ENCODE measurements at regions not wholly inside any gene's neighbourhood (a gene's known extent, or its start where the extent isn't known, plus 50 kb on each side); places are given as distances from the start of the nearest gene placed in this dataset.

GRCh38 chr22:47380692-47381091 is 618.2 kb downstream of the TBC1D22A start:
- no peaks in the 10 kb centered on the region for H3K9me3 ChIP-seq (ENCODE audit: low read length)
- Mint-ChIP-seq H3K9me3 (peaks cover 0 to 4% (median 0%) of the 10 kb centered on the region in 5 donors), H3K4me1 (peaks cover 0 to 3% (median 0%) of the 10 kb centered on the region in 3 donors), H3K27me3 (no peaks in the 10 kb centered on the region), H3K4me3 (no peak overlapping the region), H3K27ac (no peak overlapping the region), H3K36me3 (peaks cover 0 to 4% (median 0%) of the 10 kb centered on the region in 3 donors)
- ChIA-PET POLR2A (no interaction called here), CTCF (no interaction called here)
- no peak overlapping the region for H3K4me3 ChIP-seq (ENCODE audit: low read length)
- DNase-seq, result no peak
- no peaks in the 10 kb centered on the region for H3K4me1 ChIP-seq (ENCODE audit: insufficient read depth, low read length)
- no peaks in the 10 kb centered on the region for H3K36me3 ChIP-seq (ENCODE audit: insufficient read depth, low read length)
- no peaks in the 10 kb centered on the region for H3K27me3 ChIP-seq (ENCODE audit: insufficient read depth, low read length, poor library complexity, severe bottlenecking)
- no peak overlapping the region for H3K27ac ChIP-seq (ENCODE audit: low read depth, low read length)

- no peak overlapping the region for H3K27ac ChIP-seq (ENCODE audit: low read depth, low read length)
- DNase-seq, result no peak
- H3K27ac Mint-ChIP-seq, result no peak overlapping the region
- POLR2A ChIA-PET, result no interaction called here
- CTCF ChIA-PET, result no interaction called here
- H3K9me3 Mint-ChIP-seq, result peaks cover 0 to 4% (median 0%) of the 10 kb centered on the region in 5 donors
- H3K36me3 ChIP-seq (ENCODE audit: insufficient read depth, low read length), result no peaks in the 10 kb centered on the region
- H3K27me3 ChIP-seq (ENCODE audit: insufficient read depth, low read length, poor library complexity, severe bottlenecking), result no peaks in the 10 kb centered on the region
- H3K9me3 ChIP-seq (ENCODE audit: low read length), result no peaks in the 10 kb centered on the region
- no peaks in the 10 kb centered on the region for H3K4me1 ChIP-seq (ENCODE audit: insufficient read depth, low read length)
- H3K27me3 Mint-ChIP-seq, result no peaks in the 10 kb centered on the region
- peaks cover 0 to 3% (median 0%) of the 10 kb centered on the region in 3 donors for H3K4me1 Mint-ChIP-seq
- no peak overlapping the region for H3K4me3 Mint-ChIP-seq
- H3K36me3 Mint-ChIP-seq, result peaks cover 0 to 4% (median 0%) of the 10 kb centered on the region in 3 donors
- no peak overlapping the region for H3K4me3 ChIP-seq (ENCODE audit: low read length)
These were observed 616.6 kb downstream of the TBC1D22A start for GRCh38 chr22:47379037-47379436.

GRCh38 chr22:47377926-47378560 is 615.6 kb downstream of the TBC1D22A start:
- CTCF ChIA-PET, result no interaction called here
- no peak for DNase-seq
- H3K9me3 Mint-ChIP-seq, result peaks cover 0 to 4% (median 0%) of the 10 kb centered on the region in 5 donors
- peaks cover 0 to 3% (median 0%) of the 10 kb centered on the region in 3 donors for H3K4me1 Mint-ChIP-seq
- H3K27me3 Mint-ChIP-seq, result peaks cover 0 to 1% of the 10 kb centered on the region in 2 donors
- H3K27ac ChIP-seq (ENCODE audit: low read depth, low read length), result no peak overlapping the region
- no peaks in the 10 kb centered on the region for H3K36me3 ChIP-seq (ENCODE audit: insufficient read depth, low read length)
- no peaks in the 10 kb centered on the region for H3K27me3 ChIP-seq (ENCODE audit: insufficient read depth, low read length, poor library complexity, severe bottlenecking)
- no peaks in the 10 kb centered on the region for H3K4me1 ChIP-seq (ENCODE audit: insufficient read depth, low read length)
- H3K4me3 Mint-ChIP-seq, result peak overlapping the region in 1 of 7 donors; percentile 76
- peaks cover 0 to 4% (median 0%) of the 10 kb centered on the region in 3 donors for H3K36me3 Mint-ChIP-seq
- H3K9me3 ChIP-seq (ENCODE audit: low read length), result no peaks in the 10 kb centered on the region
- H3K4me3 ChIP-seq (ENCODE audit: low read length), result no peak overlapping the region
- H3K27ac Mint-ChIP-seq, result no peak overlapping the region
- POLR2A ChIA-PET, result no interaction called here

- CTCF ChIA-PET, result no interaction called here
- DNase-seq, result no peak
- no peaks in the 10 kb centered on the region for H3K27me3 ChIP-seq (ENCODE audit: insufficient read depth, low read length, poor library complexity, severe bottlenecking)
- H3K9me3 ChIP-seq (ENCODE audit: low read length), result no peaks in the 10 kb centered on the region
- Mint-ChIP-seq H3K4me3 (no peak overlapping the region), H3K27ac (no peak overlapping the region), H3K9me3 (peaks cover 0 to 4% (median 0%) of the 10 kb centered on the region in 5 donors), H3K27me3 (peaks cover 0 to 1% of the 10 kb centered on the region in 2 donors), H3K4me1 (peaks cover 0 to 3% (median 0%) of the 10 kb centered on the region in 3 donors), H3K36me3 (peaks cover 0 to 8% (median 0%) of the 10 kb centered on the region in 3 donors)
- H3K27ac ChIP-seq (ENCODE audit: low read depth, low read length), result no peak overlapping the region
- no peak overlapping the region for H3K4me3 ChIP-seq (ENCODE audit: low read length)
- POLR2A ChIA-PET, result no interaction called here
- no peaks in the 10 kb centered on the region for H3K36me3 ChIP-seq (ENCODE audit: insufficient read depth, low read length)
- H3K4me1 ChIP-seq (ENCODE audit: insufficient read depth, low read length), result no peaks in the 10 kb centered on the region
These were observed 614.6 kb downstream of the TBC1D22A start for GRCh38 chr22:47376901-47377505.

DNA sequence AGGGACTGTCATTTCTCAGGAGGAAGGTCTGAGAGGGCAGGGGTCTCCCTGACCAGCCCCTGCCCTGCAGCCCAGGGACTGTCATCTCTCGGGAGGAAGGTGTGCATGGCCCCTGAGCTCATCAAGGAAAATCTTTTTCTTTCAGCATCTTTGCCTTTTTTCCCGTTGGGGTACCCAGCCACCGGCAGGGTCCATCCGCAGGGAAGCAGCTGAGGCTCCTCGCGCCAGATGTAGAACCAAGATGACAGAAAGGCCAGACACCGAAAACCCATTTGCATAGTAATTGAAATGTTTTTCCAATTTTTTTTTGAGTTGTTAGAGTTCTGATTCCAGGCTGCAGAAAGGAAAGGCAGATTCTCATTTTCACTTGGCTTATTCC is 613.9 kb downstream of the TBC1D22A start:
- Mint-ChIP-seq H3K27ac (no peak overlapping the region), H3K36me3 (peaks cover 0 to 8% (median 0%) of the 10 kb centered on the region in 3 donors), H3K4me1 (peaks cover 0 to 3% (median 0%) of the 10 kb centered on the region in 3 donors), H3K27me3 (peaks cover 1 to 4% of the 10 kb centered on the region in 2 donors), H3K9me3 (peaks cover 0 to 4% (median 0%) of the 10 kb centered on the region in 5 donors), H3K4me3 (no peak overlapping the region)
- no peak overlapping the region for H3K4me3 ChIP-seq (ENCODE audit: low read length)
- no peaks in the 10 kb centered on the region for H3K4me1 ChIP-seq (ENCODE audit: insufficient read depth, low read length)
- CTCF ChIA-PET, result no interaction called here
- POLR2A ChIA-PET, result no interaction called here
- no peak for DNase-seq
- no peaks in the 10 kb centered on the region for H3K36me3 ChIP-seq (ENCODE audit: insufficient read depth, low read length)
- H3K27me3 ChIP-seq (ENCODE audit: insufficient read depth, low read length, poor library complexity, severe bottlenecking), result no peaks in the 10 kb centered on the region
- no peaks in the 10 kb centered on the region for H3K9me3 ChIP-seq (ENCODE audit: low read length)
- no peak overlapping the region for H3K27ac ChIP-seq (ENCODE audit: low read depth, low read length)

DNA sequence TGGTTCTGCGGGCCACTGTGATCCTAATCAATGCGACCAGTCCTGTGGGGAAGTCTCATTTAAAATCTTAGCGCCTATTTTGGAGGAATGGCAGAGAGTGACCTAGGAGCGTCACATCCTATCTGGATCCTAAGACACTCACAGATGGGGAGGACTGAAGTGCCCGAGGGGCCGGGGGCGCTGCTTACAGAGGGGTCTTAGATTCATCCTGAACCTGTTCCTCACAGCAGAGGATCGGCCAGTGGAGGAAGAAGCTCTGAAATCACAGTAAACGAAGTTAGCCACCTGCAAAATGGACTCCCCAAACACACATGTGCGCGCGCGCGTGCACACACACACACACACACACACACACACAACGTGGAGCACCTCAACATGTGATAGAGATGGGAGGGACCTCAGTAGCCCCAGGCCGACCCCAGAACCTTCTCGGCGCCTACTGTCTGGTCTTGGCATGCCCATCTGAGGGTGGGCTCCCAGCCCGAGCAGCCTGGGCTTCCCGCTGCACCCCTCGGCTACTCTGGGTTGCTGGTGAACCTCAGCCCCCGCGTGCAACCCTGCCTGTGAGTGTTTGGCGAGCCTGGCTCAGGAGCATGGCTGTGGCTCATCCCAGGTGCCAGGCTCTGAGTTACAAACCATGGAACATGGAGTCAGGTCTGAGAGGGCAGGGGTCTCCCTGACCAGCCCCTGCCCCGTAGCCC is 613.3 kb downstream of the TBC1D22A start:
- no peak overlapping the region for H3K27ac Mint-ChIP-seq

GRCh38 chr22:47374901-47375575 is 612.6 kb downstream of the TBC1D22A start:
- no peak for DNase-seq
- Histone ChIP-seq H3K27ac (ENCODE audit: low read depth, low read length) (no peak overlapping the region), H3K27me3 (ENCODE audit: insufficient read depth, low read length, poor library complexity, severe bottlenecking) (no peaks in the 10 kb centered on the region), H3K4me1 (ENCODE audit: insufficient read depth, low read length) (no peaks in the 10 kb centered on the region), H3K9me3 (ENCODE audit: low read length) (no peaks in the 10 kb centered on the region), H3K36me3 (ENCODE audit: insufficient read depth, low read length) (no peaks in the 10 kb centered on the region), H3K4me3 (ENCODE audit: low read length) (no peak overlapping the region)
- peaks cover 0 to 12% (median 0%) of the 10 kb centered on the region in 3 donors for H3K36me3 Mint-ChIP-seq
- H3K9me3 Mint-ChIP-seq, result peaks cover 0 to 4% (median 0%) of the 10 kb centered on the region in 5 donors
- no peak overlapping the region for H3K4me3 Mint-ChIP-seq
- H3K27ac Mint-ChIP-seq, result no peak overlapping the region
- POLR2A ChIA-PET, result no interaction called here
- H3K4me1 Mint-ChIP-seq, result peaks cover 0 to 3% (median 0%) of the 10 kb centered on the region in 3 donors
- H3K27me3 Mint-ChIP-seq, result peaks cover 1 to 7% of the 10 kb centered on the region in 2 donors
- CTCF ChIA-PET, result no interaction called here

More for the DNA sequence above, 613.3 kb downstream of the TBC1D22A start:
- Histone ChIP-seq H3K27me3 (ENCODE audit: insufficient read depth, low read length, poor library complexity, severe bottlenecking) (no peaks in the 10 kb centered on the region), H3K4me3 (ENCODE audit: low read length) (no peak overlapping the region), H3K36me3 (ENCODE audit: insufficient read depth, low read length) (no peaks in the 10 kb centered on the region), H3K4me1 (ENCODE audit: insufficient read depth, low read length) (no peaks in the 10 kb centered on the region), H3K27ac (ENCODE audit: low read depth, low read length) (no peak overlapping the region), H3K9me3 (ENCODE audit: low read length) (no peaks in the 10 kb centered on the region)
- Mint-ChIP-seq H3K9me3 (peaks cover 0 to 4% (median 0%) of the 10 kb centered on the region in 5 donors), H3K4me3 (no peak overlapping the region), H3K4me1 (peaks cover 0 to 3% (median 0%) of the 10 kb centered on the region in 3 donors), H3K27me3 (peaks cover 1 to 4% of the 10 kb centered on the region in 2 donors), H3K36me3 (peaks cover 0 to 8% (median 0%) of the 10 kb centered on the region in 3 donors)
- CTCF ChIA-PET, result no interaction called here
- POLR2A ChIA-PET, result no interaction called here
- DNase-seq, result no peak

Measured in CD8-positive, alpha-beta memory T cell (primary cell).